ENCODE measurements at regions not wholly inside any gene's neighbourhood (a gene's known extent, or its start where the extent isn't known, plus 50 kb on each side); places are given as distances from the start of the nearest gene placed in this dataset.

DNA sequence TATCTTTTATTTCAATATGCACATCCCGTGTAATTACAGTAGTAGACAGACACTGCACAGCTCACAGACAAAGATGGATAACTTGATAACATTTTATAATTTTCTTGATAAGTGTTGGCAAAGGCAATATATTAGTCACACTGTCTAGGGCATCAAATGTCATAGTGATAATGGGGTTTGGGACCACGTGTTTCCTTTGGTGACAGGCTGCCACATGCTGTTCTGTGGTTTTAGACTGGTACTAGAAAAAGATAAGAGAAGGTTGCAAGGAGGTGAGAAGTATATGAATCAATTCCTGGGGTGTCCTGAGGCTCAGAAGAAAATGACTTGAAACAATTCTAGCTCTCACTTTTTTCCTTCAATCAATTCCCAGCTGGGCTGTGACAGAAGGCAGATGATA lies 258.8 kb upstream of the CHD1 start:
- no peak for TF ChIP-seq EZH2 (IDR thresholded peaks at IDR 0.05; ENCODE audit: borderline replicate concordance, insufficient read depth, low read depth, low read length, poor library complexity, severe bottlenecking)
- TF ChIP-seq, protein P1, sequence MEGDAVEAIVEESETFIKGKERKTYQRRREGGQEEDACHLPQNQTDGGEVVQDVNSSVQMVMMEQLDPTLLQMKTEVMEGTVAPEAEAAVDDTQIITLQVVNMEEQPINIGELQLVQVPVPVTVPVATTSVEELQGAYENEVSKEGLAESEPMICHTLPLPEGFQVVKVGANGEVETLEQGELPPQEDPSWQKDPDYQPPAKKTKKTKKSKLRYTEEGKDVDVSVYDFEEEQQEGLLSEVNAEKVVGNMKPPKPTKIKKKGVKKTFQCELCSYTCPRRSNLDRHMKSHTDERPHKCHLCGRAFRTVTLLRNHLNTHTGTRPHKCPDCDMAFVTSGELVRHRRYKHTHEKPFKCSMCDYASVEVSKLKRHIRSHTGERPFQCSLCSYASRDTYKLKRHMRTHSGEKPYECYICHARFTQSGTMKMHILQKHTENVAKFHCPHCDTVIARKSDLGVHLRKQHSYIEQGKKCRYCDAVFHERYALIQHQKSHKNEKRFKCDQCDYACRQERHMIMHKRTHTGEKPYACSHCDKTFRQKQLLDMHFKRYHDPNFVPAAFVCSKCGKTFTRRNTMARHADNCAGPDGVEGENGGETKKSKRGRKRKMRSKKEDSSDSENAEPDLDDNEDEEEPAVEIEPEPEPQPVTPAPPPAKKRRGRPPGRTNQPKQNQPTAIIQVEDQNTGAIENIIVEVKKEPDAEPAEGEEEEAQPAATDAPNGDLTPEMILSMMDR (IDR thresholded peaks at IDR 0.05), result no peak

Measured in B cell (primary cell).